Neural crest cell (in vitro differentiated cells): ENCODE measurements at regions not wholly inside any gene's neighbourhood (a gene's known extent, or its start where the extent isn't known, plus 50 kb on each side); places are given as distances from the start of the nearest gene placed in this dataset.
"Not testable (repeated sequence)": the region's sequence is repeated elsewhere in the genome, so short reads cannot be mapped to it uniquely, and the experiment has no call there.

ENCODE experiments used
- DNase-seq: peaks from one replicate; pipeline ENCODE4 v3.0.0; 2021; ENCODE audit warnings: low read depth, mixed read lengths, low spot score
- H3K27ac Mint-ChIP-seq: one replicate; pipeline ENCODE4 v1.8.0; 2021; ENCODE audit warnings: mild to moderate bottlenecking, mixed read lengths; ENCODE audit not compliant: unreplicated experiment
- H3K27me3 Mint-ChIP-seq: 2 replicates; pipeline ENCODE4 v1.8.0; 2021; ENCODE audit warnings: low read depth, mild to moderate bottlenecking, mixed read lengths
- H3K36me3 Mint-ChIP-seq: 2 replicates; pipeline ENCODE4 v1.8.0; 2021; ENCODE audit warnings: low read depth, mild to moderate bottlenecking, mixed read lengths
- H3K4me1 Mint-ChIP-seq: 2 replicates; pipeline ENCODE4 v1.8.0; 2021; ENCODE audit warnings: mixed read lengths
- H3K4me3 Mint-ChIP-seq: one replicate; pipeline ENCODE4 v1.8.0; 2021; ENCODE audit warnings: mild to moderate bottlenecking, mixed read lengths
- H3K9me3 Mint-ChIP-seq: 2 replicates; pipeline ENCODE4 v1.8.0; 2021; ENCODE audit warnings: mixed read lengths
- CTCF ChIP-seq: fragments of 200-600 bp; sonication (generic); conservative IDR thresholded peaks from 2 replicates; pipeline ENCODE4 v1.5.0; 2021; ENCODE audit warnings: antibody characterized with exemption, mild to moderate bottlenecking

- Mint-ChIP-seq H3K9me3 (no peaks in the 10 kb centered on the region), H3K27me3 (no peaks in the 10 kb centered on the region), H3K36me3 (peaks cover 2% of the 10 kb centered on the region), H3K4me1 (no peaks in the 10 kb centered on the region), H3K27ac (no peak overlapping the region), H3K4me3 (no peak overlapping the region)
- TF ChIP-seq CTCF = no peak
- DNase-seq = no peak
Observed at GRCh38 chr1:101408212-101409042, 171.6 kb downstream of the S1PR1 start.

GRCh38 chr1:101409102-101409501 lies 172.3 kb downstream of the S1PR1 start:
- TF ChIP-seq CTCF = no peak
- Mint-ChIP-seq H3K36me3 (peaks cover 2% of the 10 kb centered on the region), H3K27ac (no peak overlapping the region), H3K9me3 (no peaks in the 10 kb centered on the region), H3K4me1 (no peaks in the 10 kb centered on the region), H3K4me3 (no peak overlapping the region), H3K27me3 (no peaks in the 10 kb centered on the region)
- no peak for DNase-seq

- Mint-ChIP-seq H3K27me3 (no peaks in the 10 kb centered on the region), H3K4me1 (no peaks in the 10 kb centered on the region), H3K4me3 (no peak overlapping the region), H3K27ac (peak overlapping the region; percentile 59), H3K9me3 (peaks cover 2% of the 10 kb centered on the region), H3K36me3 (peaks cover 2% of the 10 kb centered on the region)
- TF ChIP-seq CTCF = no peak
- DNase-seq = no peak
Observed at GRCh38 chr1:101410048-101410878, 173.4 kb downstream of the S1PR1 start.

GRCh38 chr1:101420406-101420805 lies 183.6 kb downstream of the S1PR1 start:
- Mint-ChIP-seq H3K9me3 (peaks cover 7% of the 10 kb centered on the region), H3K27me3 (no peaks in the 10 kb centered on the region), H3K36me3 (peaks cover 2% of the 10 kb centered on the region), H3K27ac (no peak overlapping the region), H3K4me1 (peaks cover 10% of the 10 kb centered on the region), H3K4me3 (no peak overlapping the region)
- DNase-seq = no peak
- TF ChIP-seq CTCF = no peak

- H3K27ac Mint-ChIP-seq, H3K4me3 Mint-ChIP-seq, H3K9me3 Mint-ChIP-seq, H3K36me3 Mint-ChIP-seq, H3K27me3 Mint-ChIP-seq, DNase-seq, H3K4me1 Mint-ChIP-seq: not testable (repeated sequence)
Observed at GRCh38 chr1:101428083-101428482, 191.3 kb downstream of the S1PR1 start.

- H3K36me3 Mint-ChIP-seq = no peaks in the 10 kb centered on the region
- H3K27me3 Mint-ChIP-seq = peaks cover 2% of the 10 kb centered on the region
- DNase-seq = no peak
- no peak for TF ChIP-seq CTCF
- H3K4me3 Mint-ChIP-seq = no peak overlapping the region
- H3K9me3 Mint-ChIP-seq = peaks cover 5% of the 10 kb centered on the region
- H3K27ac Mint-ChIP-seq = no peak overlapping the region
- H3K4me1 Mint-ChIP-seq = no peaks in the 10 kb centered on the region
Observed at GRCh38 chr1:101428562-101428961, 191.7 kb downstream of the S1PR1 start.
